ENCODE measurements at regions not wholly inside any gene's neighbourhood (a gene's known extent, or its start where the extent isn't known, plus 50 kb on each side); places are given as distances from the start of the nearest gene placed in this dataset.
A peak's percentile ranks its signal among the peaks of the same experiment; 100 is the strongest.

DNA sequence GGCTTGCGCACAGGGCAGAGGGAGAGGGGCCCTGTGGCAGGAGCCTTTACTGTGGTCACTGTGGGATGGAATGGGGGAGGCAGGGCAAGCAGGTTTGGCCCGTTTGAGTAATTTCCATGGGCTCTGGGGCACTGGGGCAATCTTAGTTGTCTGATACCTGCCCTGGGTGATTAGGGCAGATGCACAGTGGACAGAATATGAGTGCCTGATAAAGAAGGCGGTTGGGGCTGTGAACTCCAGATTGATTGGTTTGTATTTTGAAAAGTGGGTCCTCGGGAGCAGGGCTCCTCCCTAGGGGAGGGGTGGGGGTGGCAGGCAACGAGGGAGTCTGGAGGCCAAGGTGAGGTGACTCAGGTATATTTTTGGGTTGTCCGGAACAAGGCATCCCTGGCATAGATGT lies 247.5 kb downstream of the NSG2 start:
- no peak for DNase-seq

DNA sequence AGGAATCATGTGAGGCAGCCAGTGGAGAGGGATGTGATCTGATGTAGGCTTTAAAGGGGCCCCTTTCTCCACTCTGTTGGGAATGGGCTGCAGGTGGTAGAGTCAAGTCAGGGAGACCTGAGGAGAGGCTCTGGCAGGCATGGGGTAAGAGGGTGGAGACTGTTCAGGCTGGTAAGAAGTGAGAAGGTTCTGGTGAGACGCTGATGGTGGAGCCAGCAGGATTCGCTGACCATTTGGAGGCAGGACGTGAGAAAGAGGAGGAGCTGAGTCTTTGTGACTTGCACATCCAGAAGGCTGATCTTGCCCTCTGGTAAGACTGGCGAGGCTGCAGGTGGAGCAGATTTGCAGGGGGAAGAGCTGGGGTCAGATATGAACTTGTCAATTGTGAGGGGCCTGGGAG lies 248.0 kb downstream of the NSG2 start:
- no peak for DNase-seq

DNA sequence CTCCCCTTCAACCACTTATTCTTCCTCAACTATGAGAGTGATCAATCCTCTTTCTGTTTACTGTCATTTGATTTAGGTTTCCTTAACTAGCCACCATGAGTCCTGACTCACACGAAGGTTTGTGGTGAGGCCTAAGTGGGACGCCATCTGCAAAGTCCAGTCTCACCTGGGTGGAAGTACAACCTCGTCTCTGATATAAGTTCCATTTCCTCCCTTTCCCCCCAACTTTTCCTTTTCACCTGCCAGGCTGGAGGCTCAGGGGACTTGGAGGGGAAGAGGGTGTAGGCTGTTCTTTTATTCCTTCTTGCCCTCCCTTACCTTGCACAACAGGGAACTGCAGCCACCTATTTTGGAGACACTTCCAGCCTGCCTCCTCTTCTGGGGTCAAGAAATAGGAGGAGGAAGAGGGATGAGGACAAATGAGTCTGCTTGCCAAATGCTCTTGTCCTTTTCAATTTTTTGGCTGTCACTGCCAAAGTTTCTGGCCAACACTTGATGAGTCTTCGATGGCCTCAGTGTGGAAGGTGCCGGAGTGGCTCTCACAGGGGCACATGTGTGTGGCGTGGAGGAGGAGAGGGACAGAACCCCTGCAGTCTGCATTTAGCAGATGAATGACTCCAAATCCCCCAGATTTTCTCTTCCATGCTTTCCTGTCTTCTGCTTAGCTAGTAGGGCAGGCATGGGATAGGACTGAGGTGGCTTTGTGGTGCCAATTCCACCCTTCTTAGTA lies 249.6 kb downstream of the NSG2 start:
- DNase-seq, result no peak

DNA sequence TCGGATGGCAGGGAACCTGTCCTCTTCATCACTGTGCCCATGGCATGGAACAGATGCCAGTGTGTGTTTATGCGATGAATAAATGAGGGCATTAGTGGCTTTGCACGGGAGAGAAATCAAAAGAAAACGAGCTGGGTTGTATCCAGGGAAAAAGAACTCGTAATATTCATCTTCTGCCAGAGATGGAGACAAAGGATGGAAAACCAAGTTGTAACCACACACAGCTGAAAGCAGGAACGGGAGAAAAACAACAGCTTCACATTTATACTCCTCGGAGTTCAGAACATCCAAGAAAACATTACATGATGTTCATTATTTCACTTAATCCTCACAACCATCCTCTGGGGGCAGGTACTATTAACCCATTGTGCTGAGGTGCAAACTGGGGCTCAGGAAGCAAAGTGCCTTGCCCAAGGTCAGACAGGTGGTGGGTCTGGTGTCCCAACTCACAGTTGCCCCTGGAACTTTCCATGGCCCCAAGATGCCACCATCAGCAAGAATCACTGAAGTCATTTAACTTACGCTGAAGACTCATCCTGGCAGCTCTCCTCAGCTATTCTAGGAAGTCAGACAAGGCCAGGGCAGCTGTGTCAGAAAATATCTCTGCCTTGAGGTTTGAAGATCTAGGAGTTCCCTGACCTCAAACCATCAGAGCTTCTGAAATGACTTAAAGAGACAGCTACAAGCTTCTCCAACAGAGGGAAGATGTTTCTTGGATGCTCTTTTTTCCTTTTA lies 250.4 kb downstream of the NSG2 start:
- DNase-seq, result no peak

DNA sequence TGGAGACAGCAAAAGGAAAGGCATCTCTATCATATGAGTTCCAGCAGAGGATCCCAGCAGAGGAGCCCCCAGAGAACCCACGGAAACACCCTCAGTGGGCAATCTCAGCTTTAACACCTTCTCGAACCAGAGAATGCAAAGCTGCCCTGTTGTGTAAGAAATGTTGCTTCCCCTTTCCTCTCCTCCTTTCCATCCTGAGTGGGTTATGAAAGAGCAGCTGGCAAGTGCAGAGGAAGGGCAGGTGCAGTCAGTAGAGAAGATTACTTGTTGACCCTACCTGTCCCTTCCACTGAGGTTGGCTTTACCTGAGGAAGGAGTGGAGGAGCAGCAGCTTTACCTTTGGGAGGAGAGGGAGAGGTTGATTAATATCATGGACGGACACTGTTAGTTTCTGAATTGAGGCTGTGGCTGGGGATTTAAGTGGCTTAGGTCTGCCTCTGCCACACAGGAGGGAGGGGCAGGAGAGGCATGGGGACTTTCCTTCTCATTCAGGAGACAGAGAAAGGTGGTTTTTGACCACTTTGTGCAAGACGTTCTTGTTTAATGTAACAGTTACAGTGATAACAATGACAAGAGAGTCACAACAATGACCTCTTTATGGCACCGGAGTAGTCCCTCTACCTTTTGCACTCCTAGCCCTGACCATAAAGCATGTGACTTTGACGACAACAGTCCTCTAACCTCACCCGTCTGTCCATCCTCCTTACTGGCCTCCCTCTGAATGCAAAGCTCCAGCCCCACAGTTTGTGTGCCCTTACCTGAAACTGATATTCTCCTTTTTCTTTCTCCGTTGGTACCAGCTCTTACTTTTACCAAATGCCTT lies 254.8 kb downstream of the NSG2 start:
- DNase-seq, result no peak

DNA sequence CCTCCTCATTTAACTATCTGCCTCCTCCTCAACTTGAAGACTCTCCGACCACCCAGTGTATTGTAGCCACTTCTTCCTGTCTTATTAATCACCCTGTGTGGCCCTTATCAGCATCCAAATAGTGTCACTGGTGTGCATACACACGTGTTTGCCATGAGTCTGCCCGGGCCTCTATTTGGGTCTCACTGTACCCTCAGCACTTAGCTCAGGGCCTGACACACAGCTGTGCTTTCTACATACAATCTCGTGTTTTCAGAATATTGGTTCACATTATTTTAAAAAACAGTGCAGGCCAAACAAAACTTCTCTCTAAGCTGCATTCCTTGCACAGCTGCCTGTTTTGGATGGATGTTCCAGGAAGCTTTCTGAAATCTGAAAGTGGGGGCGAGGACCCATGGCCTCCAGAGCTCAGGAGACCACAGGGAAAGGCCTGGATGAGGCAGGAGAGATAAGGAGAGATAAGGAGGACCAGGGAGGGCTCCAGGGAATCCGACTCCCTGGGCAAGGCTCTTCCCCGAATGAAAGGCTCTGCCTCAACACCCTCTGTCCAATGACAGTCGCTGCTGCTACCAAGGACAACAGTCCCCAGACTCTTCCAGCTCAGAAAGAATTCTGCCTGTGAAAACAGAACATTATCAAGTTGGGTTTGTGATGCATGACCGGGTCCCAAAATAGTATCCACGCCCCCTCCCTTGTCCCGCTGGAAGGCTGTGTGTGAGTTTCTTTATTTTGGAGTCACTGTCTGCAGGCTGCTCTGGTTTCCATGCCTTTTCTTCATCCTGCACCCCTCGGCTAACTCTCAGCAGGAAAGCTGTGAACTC lies 255.6 kb downstream of the NSG2 start:
- DNase-seq, result no peak

DNA sequence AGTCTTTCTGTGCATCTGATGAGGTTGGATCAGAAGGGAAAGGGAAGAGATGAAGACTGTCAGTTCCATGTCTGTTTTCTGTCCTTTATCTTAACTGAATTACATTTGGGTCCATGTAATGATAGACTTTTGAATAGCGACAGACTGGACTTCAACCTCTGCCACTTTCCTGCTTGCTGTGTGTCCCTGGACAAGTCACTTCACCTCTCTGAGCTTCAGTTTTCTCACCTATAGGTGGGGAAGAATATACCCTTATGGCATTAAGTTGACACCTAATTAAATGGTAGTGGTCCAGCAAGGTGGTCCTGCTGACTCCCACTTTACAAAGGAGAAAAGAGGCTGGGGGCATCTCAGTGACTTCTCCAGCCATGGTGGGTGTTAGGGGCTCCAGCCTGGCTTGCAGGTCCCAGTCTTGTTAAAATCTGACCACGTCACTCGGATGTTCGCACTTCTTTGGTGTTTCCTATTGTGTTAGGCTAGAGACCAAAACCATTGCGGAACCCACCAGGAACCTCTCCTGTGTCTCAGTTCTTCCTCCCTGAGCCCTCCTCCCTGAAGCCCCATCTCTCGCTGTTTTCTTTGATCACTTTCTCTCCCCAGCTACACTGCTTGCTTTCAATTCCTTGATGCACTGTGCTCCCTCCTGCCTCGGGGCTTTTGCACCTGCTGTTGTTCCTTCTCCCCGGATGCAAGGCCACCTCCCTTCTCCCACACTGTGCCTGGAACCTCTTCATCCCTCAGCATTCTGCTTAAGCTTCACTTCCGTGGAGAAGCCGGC lies 256.5 kb downstream of the NSG2 start:
- no peak for DNase-seq

DNA sequence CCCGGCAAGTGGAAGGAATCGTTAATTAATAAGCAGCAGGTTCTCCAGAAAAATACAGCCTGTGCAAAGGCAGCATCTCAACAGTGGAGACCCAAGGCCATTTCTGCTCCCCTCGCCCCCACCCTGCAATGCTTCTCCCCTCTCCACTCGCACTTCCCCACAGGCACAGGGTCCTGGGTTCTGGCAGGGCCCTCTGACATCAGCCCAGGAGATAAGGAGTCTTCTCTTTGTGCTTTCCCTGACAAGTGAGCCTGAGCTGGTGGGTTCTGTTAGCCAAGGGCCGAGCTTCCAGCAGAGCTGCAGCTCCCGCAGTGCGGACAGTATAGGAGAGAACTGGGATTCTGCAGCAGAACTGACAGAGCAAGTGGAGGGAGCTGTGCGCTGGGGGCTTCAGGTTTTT lies 257.5 kb downstream of the NSG2 start:
- DNase-seq, result no peak

DNA sequence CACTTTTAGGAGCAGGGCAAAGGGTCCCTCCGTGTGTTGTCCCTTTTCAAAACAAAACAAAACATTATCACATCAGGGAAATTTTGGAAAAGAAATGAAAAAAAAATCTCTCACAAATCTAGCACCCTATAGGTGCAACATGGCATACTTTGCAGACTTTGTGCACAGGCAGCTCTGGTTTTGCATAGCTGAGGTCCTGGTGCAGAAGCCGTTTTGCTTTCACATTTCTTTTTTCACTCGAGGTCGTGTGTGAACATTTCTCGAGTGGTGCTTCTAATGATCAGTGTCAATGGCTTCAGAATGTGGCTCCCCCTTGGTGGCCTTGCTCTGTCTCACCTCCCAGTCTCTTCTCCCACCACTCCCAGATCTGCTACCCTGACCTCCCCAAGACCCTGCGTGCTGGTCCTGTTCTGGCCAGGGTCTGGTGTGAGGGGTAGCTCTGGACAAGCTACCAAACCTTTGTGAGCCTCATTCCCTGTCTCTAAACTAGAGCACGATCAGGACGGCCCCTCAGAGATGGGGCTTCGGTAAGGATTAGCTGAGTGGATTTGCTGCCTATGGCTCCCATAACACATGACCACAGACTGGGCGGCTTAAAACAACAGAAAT lies 258.0 kb downstream of the NSG2 start:
- DNase-seq, result no peak

DNA sequence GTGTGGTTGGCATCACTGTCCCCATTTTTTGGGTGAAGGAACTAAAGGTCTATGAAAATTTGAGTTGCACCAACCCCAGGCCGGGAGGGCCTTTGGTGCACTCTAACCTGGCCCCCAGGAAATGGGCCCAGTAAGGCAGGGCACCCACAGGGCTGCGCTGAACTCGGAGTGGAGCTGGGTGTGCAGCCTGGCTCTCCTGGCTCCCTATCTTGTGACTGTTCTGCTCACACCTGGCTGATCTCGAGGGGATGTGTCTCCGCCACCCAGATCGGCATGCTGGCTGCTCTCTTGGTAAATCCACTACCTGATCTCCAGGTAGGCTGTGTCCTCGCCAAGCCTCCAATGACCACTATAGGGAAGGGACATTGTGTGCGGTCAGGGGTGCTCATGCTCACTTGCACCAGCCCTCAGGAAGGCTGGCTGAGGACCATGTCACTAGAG lies 259.8 kb downstream of the NSG2 start:
- DNase-seq, result no peak

DNA sequence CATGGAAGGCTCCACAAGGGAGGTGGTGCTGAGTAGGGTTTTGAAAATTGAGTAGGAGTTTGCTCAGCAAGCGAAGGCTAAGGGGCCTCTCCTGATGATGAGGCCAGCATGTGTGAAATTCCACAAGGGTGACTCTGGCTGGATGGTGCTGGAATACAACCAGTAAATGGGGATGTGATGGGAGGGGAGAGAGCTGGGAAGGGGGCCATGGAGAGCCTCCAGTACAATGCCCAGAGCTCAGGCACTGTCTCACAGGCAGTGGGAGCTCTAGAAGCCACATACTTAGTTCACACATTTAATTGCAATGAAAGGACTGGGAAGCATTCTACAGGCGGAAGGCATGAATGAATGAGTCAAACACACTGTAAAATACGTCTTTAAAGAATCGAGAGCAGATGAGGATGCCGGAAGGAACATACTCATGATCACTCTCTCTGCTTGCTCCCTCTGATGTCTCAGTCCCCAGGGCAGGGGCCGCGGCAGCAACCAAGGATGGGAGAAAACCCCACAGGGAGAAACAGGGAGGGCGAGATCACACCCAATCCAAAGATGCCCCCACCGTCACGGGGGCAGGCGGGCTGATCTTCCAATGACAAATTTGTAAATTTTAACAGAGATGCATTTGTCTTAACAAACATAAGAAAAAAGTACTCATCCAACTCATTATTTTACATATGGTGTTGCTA lies 261.0 kb downstream of the NSG2 start:
- DNase-seq, result no peak

DNA sequence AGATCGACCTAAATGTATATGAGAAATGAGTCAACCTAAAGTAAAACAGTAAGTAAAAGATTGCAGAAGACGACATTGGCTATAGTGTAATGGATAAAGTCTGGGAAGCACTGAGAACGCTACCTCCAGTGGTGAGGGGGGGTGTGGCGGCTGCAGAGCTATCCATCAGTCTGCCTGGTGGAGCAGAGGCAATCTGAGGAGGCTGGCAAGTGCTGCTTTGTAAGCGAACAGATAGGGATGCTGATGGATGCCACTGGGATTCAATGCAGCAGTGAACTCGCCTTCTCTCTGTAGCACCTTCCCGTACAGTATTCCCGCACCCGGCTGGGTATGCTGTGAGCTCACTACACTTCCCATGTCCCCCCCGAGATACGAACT lies 261.5 kb downstream of the NSG2 start:
- no peak for DNase-seq

DNA sequence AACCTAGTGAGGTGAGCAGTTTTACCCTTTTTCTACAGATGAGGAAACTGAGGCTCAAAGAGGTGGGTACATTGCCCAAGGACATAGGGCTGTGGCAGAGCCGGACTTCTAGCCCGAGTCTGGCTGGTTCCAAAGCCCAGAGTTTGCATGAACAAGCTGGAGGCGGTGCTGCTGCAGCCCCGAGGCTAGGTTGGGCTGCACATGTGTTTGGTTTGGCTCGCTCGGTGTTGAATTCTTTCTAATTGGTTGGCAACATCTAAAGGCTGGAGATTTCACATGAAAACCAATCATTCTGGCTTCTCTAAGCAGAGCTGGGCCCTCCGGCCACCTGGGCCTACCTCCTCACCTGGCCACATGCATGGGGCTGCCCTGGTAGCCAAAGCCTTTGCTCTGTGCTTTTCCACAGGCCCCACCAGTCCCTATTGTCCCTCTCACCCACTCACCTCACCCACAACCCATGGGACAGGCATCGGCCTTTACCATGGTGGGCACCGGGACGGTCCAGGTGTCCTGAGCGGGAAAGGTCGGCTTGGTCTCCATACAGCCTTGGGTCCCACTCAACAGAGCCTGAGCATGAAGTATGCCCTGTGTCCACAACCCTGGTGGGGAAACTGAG lies 262.3 kb downstream of the NSG2 start:
- DNase-seq, result no peak

DNA sequence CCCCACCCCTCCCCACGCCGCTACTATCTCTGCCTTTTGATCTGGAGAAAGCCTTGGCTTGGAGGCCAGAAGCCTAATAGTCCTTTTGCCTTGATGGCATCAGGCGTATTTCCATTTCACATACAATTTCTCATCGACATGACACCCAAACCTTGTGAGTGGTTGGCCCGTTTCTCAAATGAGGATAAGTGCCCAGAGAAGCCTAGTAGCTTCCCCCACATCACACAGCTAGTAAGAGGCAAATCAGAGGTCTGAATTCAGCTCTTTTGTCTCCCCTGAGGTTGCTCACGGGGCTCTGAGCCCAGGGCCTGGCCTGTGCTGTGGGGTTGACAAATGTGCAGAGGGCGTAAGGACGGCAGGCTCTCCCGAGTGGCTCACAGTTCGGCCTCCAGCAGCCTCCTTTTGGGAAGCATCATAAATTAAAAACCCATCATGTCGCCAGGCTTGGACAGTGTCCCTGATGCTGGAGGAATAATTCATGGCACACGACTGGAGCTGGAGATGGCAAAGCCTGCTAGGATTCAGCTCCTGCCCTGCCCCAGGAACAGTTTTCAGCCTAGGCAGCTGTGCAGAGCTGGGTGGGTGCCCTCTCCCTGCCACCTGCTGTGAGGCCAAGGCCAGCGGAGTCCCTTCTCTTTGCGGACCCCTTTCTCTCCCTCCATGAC lies 263.8 kb downstream of the NSG2 start:
- no peak for DNase-seq

DNA sequence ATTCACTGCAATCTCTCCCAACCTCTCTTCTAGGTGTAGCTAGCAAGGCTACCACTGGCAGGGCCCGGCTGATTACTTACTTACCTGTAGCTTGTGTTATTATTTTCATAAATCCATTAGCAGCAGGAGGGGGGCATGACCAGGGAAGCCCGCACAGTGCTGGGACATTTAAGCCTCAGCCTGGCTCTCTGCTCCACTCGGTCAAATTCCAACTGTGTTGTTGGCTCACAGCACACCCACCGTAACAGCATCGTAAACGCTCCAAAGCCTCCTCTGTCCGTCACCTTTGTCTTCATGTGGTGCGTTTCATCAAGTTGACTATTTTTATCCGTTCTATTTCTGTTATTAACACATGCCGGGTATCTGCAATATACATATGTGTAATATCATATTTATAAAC lies 264.7 kb downstream of the NSG2 start:
- no peak for DNase-seq

DNA sequence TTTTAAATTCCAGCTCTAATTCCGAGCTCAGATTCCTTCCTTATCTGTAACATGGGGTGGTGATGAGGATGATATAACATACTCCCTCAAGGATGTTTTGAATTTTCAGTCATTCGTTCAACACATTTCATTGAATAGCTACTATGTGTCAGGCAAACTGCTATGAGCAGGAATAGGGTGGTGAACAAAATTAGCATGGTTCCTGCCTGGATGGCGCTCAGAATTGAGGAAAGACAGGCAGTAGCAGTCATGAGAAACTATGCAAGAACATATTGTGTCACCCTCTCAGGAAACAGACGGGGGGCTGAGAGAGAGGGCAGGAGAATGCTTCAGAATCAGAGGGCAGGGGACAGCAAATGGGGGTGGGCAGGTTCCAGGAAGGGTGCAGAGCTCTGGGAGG lies 265.2 kb downstream of the NSG2 start:
- DNase-seq, result no peak

DNA sequence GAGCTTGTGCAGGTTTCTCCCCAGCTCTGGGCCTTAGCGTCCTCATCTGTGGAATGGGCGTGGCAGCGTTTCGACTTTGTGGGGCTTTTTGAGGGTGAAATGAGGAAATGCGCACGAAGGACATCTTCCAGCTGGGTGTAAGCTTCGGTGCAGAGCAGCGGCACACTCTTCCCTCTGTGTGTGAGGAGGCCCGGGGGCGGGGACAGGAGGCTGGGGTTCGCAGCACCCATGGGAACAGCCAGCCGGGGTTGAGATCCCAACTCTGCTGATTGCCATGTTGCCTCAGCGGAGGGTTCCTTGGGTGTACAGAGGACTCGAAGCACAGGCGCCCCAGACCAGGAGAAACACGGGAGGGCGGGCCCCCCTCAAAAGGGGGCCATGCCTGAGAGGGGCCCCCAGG lies 265.6 kb downstream of the NSG2 start:
- DNase-seq, result no peak

DNA sequence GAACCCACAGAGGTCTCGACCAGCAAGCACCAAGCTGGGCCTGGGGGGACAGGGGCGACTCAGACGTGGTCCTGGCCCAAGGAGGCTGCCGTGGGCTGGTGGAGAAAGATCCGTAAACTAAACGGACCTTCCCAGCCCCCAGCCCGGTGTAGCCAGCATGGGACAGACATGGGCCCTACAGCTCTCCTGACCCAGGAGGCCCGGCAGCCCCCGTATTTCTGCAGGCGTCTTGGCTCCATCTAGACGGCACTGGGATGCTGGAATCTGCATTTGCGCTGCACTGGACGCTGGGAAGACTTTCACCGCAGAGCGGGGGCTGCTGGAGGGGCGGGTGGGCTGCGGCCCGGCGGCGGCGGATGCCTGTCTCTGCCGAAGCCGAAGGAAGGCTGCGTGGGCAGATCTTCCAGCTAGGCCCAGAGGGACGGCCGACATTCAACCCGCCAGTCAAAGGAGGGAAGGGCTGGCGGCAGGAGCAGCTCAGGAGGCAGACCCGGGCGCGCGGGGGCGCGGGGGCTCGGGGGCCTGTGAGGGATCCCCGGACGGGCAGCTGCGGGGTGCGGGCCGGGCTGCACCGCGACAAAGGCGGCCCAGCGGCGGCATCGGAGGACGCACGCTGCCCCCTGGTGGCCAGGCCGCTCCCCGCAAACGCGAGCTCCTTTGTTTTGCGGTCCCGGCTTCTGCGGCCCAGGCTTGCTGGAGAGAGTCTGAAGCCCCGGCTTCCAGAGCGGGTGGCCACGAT lies 266.2 kb downstream of the NSG2 start:
- DNase-seq, result peak in 1 of 2 experiments; percentile 43

DNA sequence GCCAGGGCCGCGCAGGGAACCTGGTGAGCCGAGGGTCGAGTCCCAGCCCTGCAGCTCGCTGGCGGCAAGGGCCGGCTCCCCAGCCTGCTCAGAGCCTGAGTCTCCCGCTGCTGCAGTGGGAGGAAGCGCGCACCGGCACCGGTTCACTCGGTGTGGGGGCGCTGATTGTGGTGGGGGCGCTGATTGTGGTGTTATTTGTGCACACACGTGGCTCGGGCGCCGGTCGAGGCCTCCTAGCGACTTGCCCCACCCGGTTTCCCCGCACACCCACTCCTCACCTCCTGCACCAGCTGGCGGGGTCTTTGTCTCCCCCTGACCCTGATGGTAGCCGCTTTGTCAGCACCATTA lies 266.7 kb downstream of the NSG2 start:
- no peak for DNase-seq

All from NCI-H446 (cell line).